NCI-H748 treated with DMSO at 0.1 percent for 48 hours (cell line): ENCODE measurements at regions not wholly inside any gene's neighbourhood (a gene's known extent, or its start where the extent isn't known, plus 50 kb on each side); places are given as distances from the start of the nearest gene placed in this dataset.

Experiments used
- DNase-seq: peaks from one replicate; lab custom pipeline; 2025; lab: John Stamatoyannopoulos, UW

- DNase-seq = no peak
Measured at GRCh38 chr1:63119575-63120155, 202.7 kb upstream of the FOXD3 start.

GRCh38 chr1:63122079-63122478 lies 200.3 kb upstream of the FOXD3 start:
- DNase-seq = no peak

GRCh38 chr1:63124666-63125191 lies 197.6 kb upstream of the FOXD3 start:
- DNase-seq = no peak

GRCh38 chr1:63126104-63126503 lies 196.3 kb upstream of the FOXD3 start:
- no peak for DNase-seq

DNA sequence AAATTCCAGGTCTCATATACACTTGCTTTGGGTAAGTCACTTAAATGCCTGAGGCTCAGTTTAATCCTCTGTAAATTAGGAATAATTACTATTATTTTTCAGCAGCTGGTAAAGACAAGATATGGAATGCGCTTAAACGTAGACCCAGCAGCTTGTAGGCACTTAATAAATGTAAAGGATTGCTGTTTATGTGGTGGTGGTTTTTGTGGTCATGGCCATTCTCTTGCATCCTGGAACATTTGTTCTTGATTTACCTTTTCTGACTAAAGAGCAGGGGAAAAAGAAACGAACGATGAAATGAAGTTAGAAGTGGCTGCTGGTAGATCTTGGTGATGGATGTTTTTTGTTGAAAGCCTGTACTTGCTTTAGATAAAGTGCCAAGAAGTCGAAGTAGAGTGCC lies 195.0 kb upstream of the FOXD3 start:
- DNase-seq = no peak

DNA sequence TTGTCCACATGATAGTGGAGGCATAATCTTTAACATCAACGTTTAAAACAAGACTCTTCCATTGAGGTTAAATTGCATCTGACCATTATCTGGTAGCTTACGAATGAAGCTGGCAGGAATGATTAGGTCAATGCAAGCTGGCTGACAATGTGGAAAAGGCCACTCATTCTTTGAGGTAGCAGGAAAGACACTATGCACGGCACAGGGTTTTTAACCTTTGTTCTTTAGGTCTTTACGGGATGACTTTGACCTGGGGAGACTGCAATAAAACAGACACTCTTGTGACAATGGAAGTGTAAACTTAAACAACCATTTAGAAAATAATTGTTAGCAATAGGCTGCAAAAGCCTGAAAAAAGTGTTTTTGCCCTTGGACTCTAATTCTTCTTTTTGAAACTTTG lies 193.8 kb upstream of the FOXD3 start:
- no peak for DNase-seq

- DNase-seq = no peak
Measured at GRCh38 chr1:63129184-63129583, 193.2 kb upstream of the FOXD3 start.

DNA sequence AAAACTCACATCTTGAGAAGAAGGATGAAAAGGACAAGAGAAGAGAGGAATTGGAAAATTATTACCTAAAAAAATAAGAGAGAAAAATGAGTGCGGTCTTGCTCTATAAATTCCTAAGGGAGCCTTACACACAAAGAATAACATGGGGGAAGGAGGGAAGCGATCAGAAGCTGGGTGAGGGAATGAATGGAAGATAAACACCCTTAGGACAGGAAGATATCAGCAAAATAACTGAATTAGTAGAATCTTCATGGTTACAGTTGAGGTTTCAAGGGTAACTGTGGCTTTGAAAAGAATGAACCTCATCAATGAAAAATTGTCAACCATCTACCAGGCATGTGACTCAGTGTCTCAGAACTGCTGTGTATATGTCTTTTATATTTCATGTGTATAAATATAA lies 192.5 kb upstream of the FOXD3 start:
- DNase-seq = no peak

GRCh38 chr1:63134501-63135173 lies 187.7 kb upstream of the FOXD3 start:
- DNase-seq = no peak

DNA sequence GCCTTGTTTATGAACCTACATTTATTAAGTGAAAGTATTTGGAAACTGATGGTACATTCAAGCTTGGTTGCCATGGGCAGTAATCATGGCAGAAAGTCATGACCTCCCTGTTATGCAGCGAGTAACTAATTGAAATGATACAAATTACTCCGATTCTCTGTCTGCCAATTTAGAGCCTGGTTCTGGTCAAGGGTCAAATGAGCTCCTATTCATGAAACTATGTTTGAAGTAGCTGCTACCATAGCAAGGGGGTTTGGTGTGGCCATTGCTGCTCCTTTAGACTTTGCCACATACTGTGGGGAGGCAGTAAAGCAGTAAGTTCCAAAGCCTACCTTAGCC lies 187.2 kb upstream of the FOXD3 start:
- no peak for DNase-seq

GRCh38 chr1:63135801-63136200 lies 186.6 kb upstream of the FOXD3 start:
- DNase-seq = no peak

- DNase-seq = no peak
Measured at GRCh38 chr1:63142001-63142400, 180.4 kb upstream of the FOXD3 start.

- no peak for DNase-seq
Measured at GRCh38 chr1:63143482-63143881, 178.9 kb upstream of the FOXD3 start.

GRCh38 chr1:63147783-63148182 lies 174.6 kb upstream of the FOXD3 start:
- no peak for DNase-seq

DNA sequence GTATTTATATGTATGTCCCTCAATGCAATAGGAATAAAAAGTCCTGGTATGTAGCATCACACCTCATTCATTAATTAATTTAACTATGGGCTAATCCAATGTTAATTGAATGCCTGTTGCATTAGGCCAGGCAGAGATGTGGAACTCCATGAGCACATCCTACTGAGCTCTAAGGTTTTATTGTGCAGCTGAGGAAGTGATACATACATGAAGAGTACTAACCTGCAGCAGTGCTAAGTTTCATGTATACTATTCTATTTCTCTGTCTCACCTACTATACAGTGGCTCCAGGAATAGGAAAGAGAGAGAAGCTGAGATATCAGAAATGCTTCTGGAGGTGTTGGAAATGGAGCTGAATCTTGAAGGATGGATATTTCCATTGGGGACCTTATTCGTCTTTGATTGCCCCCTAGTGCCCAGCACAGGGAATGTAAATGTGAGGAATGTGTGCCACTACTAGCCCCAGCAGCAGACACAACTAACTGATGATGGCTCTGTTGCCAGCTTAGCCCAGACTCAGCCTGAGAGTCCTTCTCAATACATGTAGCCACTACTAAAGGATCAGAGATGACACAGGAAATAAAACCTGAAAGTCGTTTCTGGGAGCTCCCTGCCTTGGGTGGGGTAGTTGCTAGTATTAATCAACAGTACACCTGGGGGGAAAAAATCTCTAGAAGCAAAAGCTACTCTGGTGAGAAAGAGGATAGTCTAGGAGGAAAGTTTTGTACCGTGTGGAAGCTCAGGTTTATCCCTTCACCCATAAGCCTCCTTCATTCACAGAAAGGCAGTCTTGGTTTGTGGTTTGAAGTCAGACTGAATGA lies 173.3 kb upstream of the FOXD3 start:
- DNase-seq = peak; percentile 18

DNA sequence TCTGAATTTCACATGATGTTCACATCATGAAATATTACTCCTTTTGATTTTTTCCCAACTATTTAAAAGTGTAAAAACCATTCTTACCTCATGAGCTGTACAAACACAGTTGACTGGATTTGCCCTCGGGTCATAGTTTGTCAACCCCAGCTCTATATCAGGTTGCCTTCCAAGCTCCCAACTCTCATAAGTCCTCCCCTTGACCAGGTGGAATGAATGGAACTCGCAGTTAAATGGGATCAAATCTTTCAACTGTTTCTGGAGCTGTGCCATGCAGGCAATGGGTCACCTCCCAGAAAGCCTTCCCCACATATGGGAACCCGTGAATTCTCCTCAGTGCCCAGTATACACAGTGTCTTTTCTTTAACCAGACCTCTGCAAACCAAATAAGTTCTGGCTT lies 169.8 kb upstream of the FOXD3 start:
- no peak for DNase-seq

DNA sequence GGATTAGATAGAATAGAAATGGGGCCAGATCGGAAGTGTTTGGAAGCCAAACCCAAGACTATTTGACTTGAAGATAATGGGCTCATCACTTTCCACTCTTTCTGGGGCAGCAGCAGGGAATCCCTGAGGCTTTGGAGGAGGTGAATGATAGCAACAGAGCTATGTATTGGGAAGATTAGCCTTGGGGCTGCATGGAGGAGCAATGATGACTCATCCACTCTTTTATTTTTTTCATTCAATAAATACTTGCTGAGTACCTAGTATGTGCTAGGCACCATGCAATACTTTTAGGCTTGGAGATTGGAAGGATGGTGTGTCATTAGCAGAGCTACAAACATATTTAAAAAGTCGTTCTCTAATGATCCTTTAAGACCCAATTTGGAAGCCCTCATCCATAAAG lies 166.9 kb upstream of the FOXD3 start:
- no peak for DNase-seq

- DNase-seq = no peak
Measured at GRCh38 chr1:63157085-63157484, 165.3 kb upstream of the FOXD3 start.

DNA sequence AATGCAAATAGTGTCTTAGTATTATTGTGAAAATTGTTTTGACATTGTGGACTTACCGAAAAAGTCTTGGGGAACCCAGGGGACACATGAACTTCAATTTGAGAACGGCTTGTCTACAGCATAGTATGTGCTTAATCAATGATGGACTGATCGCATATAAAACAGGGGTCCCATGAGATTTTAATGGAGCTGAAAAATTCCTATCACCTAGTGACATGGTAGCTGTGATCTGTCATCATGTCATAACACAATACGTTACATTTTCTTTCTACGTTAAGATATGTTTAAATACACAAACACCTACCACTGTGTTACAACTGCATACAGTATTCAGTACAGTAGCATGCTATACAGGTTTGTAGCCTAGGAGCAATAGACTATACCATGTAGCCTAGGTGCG lies 153.3 kb upstream of the FOXD3 start:
- no peak for DNase-seq

DNA sequence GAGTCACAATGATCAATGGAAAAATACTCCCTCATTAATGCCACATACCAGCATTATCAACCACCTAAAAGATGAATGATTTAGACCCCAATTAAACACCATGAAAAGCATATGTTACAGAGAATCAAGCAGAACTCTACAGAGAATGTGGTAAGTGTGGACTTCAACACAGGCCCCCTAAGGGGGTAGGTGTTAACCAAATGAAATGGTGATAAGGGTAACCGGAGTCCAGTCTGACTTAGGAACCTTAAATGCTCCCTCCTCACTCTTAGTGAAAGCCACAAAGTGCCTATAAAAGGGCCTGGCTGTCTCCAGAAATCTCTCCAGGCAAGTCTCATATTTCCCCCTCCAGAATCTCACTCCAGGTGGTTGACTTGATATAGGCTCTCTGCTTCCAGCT lies 149.2 kb upstream of the FOXD3 start:
- DNase-seq = no peak

GRCh38 chr1:63189677-63190076 lies 132.7 kb upstream of the FOXD3 start:
- DNase-seq = peak; percentile 6

DNA sequence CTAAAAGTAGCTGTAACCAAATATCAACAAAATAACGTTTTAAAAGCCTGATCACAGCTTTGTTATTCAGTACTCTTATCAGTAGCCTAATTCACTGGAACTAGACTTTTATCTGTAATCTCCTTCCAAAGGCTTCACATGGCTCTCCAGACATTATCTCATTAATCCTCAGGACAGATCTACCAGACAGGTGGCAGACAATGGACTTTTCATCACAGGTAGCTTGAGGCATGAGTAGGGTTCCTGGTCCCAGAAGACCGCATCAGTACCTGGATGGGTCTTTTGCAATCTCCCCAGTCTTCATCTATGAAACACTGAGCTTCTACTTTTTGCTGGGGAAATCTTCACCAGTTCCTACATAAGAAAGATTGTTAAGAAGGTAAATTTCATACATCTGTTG lies 132.2 kb upstream of the FOXD3 start:
- no peak for DNase-seq

DNA sequence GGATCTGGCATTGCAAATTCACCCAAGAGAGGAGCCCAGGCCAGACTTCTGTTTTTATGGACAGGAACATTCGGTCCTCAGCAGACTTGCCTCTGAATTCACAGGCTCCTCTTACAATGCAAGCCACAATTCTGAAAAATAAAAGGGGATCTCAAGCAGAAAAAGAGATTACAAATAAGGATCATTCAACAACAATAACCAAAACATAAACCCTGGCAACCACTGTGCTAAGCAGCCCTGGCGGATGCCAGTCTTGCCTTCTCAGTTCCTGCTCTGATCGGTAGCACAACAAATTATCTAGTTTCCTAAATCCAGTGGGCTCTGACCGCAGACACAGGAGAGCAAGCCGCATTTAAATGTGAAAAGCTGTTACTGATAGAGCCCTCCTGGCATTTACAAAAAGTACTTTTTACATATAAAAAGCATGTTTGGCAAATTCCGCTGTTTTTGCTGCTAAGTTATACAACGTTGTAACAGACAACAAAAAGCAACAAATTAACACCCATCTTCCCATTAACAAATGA lies 123.4 kb upstream of the FOXD3 start:
- DNase-seq = no peak
